Neural cell (in vitro differentiated cells): ENCODE measurements at regions not wholly inside any gene's neighbourhood (a gene's known extent, or its start where the extent isn't known, plus 50 kb on each side); places are given as distances from the start of the nearest gene placed in this dataset.

Experiments used
- H2AFZ ChIP-seq: fragments of 200-600, 300-800 bp; sonication (generic), shearing (Covaris generic); 2 replicates; pipeline ENCODE4 v1.6.0; 2014; ENCODE audit warnings: low read depth, mild to moderate bottlenecking, antibody characterized with exemption, low read length, moderate library complexity
- H3F3A ChIP-seq: fragments of 200-600 bp; shearing (Covaris generic); 2 replicates; pipeline ENCODE4 v1.6.1; 2016; ENCODE audit warnings: mild to moderate bottlenecking, moderate library complexity, mixed read lengths, antibody characterized with exemption, low read length; ENCODE audit not compliant: insufficient read depth, poor library complexity, severe bottlenecking
- H3K27ac ChIP-seq: fragments of 200-600, 300-800 bp; sonication (generic), shearing (Covaris generic); 2 replicates; pipeline ENCODE4 v1.5.1; 2014; ENCODE audit warnings: mild to moderate bottlenecking, low read length, moderate library complexity
- H3K27me3 ChIP-seq: fragments of 300-800, 200-600 bp; sonication (generic), shearing (Covaris generic); 2 replicates; pipeline ENCODE4 v1.6.0; 2014; ENCODE audit warnings: mild to moderate bottlenecking, low read depth, low read length, moderate library complexity; ENCODE audit not compliant: insufficient read depth
- H3K36me3 ChIP-seq: fragments of 300-800, 200-600 bp; sonication (generic), shearing (Covaris generic); 2 replicates; pipeline ENCODE4 v1.5.1; 2014; ENCODE audit warnings: mild to moderate bottlenecking, antibody characterized with exemption, low read length, moderate library complexity; ENCODE audit not compliant: insufficient read depth
- H3K4me2 ChIP-seq: fragments of 300-800, 200-600 bp; sonication (generic), shearing (Covaris generic); 2 replicates; pipeline ENCODE4 v1.6.0; 2014; ENCODE audit warnings: mild to moderate bottlenecking, low read length
- H3K4me3 ChIP-seq: fragments of 300-800, 200-600 bp; sonication (generic), shearing (Covaris generic); 2 replicates; pipeline ENCODE4 v1.5.1; 2014; ENCODE audit warnings: mild to moderate bottlenecking, low read length, moderate library complexity
- H3K79me2 ChIP-seq: fragments of 200-600 bp; shearing (Covaris generic); replicated peaks from 2 replicates; pipeline ENCODE4 v1.6.0; 2014; ENCODE audit warnings: mild to moderate bottlenecking, low read length, moderate library complexity; ENCODE audit not compliant: insufficient read depth
- H3K9ac ChIP-seq: fragments of 300-800, 200-600 bp; sonication (generic), shearing (Covaris generic); 2 replicates; pipeline ENCODE4 v1.6.1; 2016; ENCODE audit warnings: mild to moderate bottlenecking, low read length, mixed read lengths
- H3K9me2 ChIP-seq: fragments of 200-600 bp; shearing (Covaris generic); 2 replicates; pipeline ENCODE4 v1.6.1; 2016; ENCODE audit warnings: mild to moderate bottlenecking, low read length, mixed read lengths; ENCODE audit not compliant: insufficient read depth
- H3K9me3 ChIP-seq: fragments of 200-600, 300-800 bp; sonication (generic), shearing (Covaris generic); 2 replicates; pipeline ENCODE4 v1.6.1; 2016; ENCODE audit warnings: mild to moderate bottlenecking, mixed run types, low read length, moderate library complexity, mixed read lengths
- H4K20me1 ChIP-seq: fragments of 200-600 bp; shearing (Covaris generic); 2 replicates; pipeline ENCODE4 v1.6.1; 2016; ENCODE audit warnings: mild to moderate bottlenecking, mixed run types; ENCODE audit not compliant: insufficient read depth
- CTCF ChIP-seq: fragments of 450-650 bp; IDR thresholded peaks from 2 replicates; pipeline ENCODE4 v1.5.1; 2014; ENCODE audit warnings: antibody characterized with exemption, mild to moderate bottlenecking, moderate library complexity; ENCODE audit not compliant: poor library complexity, severe bottlenecking
- EP300 ChIP-seq: fragments of 450-650 bp; conservative IDR thresholded peaks from 2 replicates; pipeline ENCODE4 v1.6.1; 2014; ENCODE audit warnings: antibody characterized with exemption, mild to moderate bottlenecking, moderate library complexity; ENCODE audit not compliant: poor library complexity, severe bottlenecking
- EZH2 ChIP-seq: fragments of 200-600, 300-800 bp; shearing (Covaris generic), sonication (generic); IDR thresholded peaks from 2 replicates; pipeline ENCODE4 v1.6.1; 2014; ENCODE audit warnings: antibody characterized with exemption, low read length, borderline replicate concordance, mild to moderate bottlenecking; ENCODE audit not compliant: insufficient read depth, poor library complexity, severe bottlenecking
- MXI1 ChIP-seq: fragments of 450-650 bp; conservative IDR thresholded peaks from 2 replicates; pipeline ENCODE4 v1.6.1; 2014; ENCODE audit warnings: antibody characterized with exemption, mild to moderate bottlenecking; ENCODE audit not compliant: poor library complexity, severe bottlenecking
- POLR2AphosphoS5 ChIP-seq: IDR thresholded peaks from 2 replicates; pipeline ENCODE4 v1.6.1; 2012
- RAD21 ChIP-seq: fragments of 450-650 bp; conservative IDR thresholded peaks from 2 replicates; pipeline ENCODE4 v1.6.1; 2014; ENCODE audit warnings: antibody characterized with exemption, mild to moderate bottlenecking, moderate library complexity
- REST ChIP-seq: IDR thresholded peaks from 2 replicates; pipeline ENCODE4 v1.6.1; 2012; ENCODE audit warnings: borderline replicate concordance
- SMC3 ChIP-seq: fragments of 450-650 bp; conservative IDR thresholded peaks from 2 replicates; pipeline ENCODE4 v1.6.1; 2014; ENCODE audit warnings: antibody characterized with exemption, mild to moderate bottlenecking, moderate library complexity; ENCODE audit not compliant: poor library complexity
- TAF1 ChIP-seq: IDR thresholded peaks from 2 replicates; pipeline ENCODE4 v1.6.1; 2012; ENCODE audit warnings: low read depth

- Histone ChIP-seq H3K4me2 (no peak overlapping the region), H3F3A (no peaks in the 10 kb centered on the region)
Measured at GRCh38 chr1:54477153-54477561, 70.9 kb upstream of the ACOT11 start.

GRCh38 chr1:54476530-54477109 is 70.4 kb upstream of the SSBP3 start:
- H3K79me2 ChIP-seq, result no peaks in the 10 kb centered on the region
- no peaks in the 10 kb centered on the region for H3K36me3 ChIP-seq
- H3K27ac ChIP-seq, result peak overlapping the region; percentile 18
- H3K4me3 ChIP-seq, result peak overlapping the region; percentile 25
- no peaks in the 10 kb centered on the region for H3K9me2 ChIP-seq
- no peaks in the 10 kb centered on the region for H3K27me3 ChIP-seq
- no peaks in the 10 kb centered on the region for H3K9me3 ChIP-seq
- H4K20me1 ChIP-seq, result no peaks in the 10 kb centered on the region
- peak overlapping the region; percentile 27 for H3K4me2 ChIP-seq
- TF ChIP-seq EZH2, result no peak
- peak; percentile 1 for TF ChIP-seq RAD21
- H3F3A ChIP-seq, result no peaks in the 10 kb centered on the region
- H2AFZ ChIP-seq, result peak overlapping the region; percentile 58
- peak overlapping the region; percentile 44 for H3K9ac ChIP-seq

More at GRCh38 chr1:54477153-54477561, 70.9 kb upstream of the ACOT11 start:
- TF ChIP-seq MXI1 (no peak), TAF1 (no peak), POLR2AphosphoS5 (no peak), RAD21 (no peak)
- Histone ChIP-seq H3K27ac (no peak overlapping the region), H3K9me3 (no peaks in the 10 kb centered on the region), H3K79me2 (no peaks in the 10 kb centered on the region), H3K9ac (no peak overlapping the region), H3K36me3 (no peaks in the 10 kb centered on the region), H4K20me1 (no peaks in the 10 kb centered on the region), H3K4me3 (no peak overlapping the region), H3K27me3 (no peaks in the 10 kb centered on the region), H3K9me2 (no peaks in the 10 kb centered on the region), H2AFZ (no peak overlapping the region)

- Histone ChIP-seq H2AFZ (peak overlapping the region; percentile 58), H4K20me1 (no peaks in the 10 kb centered on the region), H3K27ac (peak overlapping the region; percentile 44), H3K27me3 (no peaks in the 10 kb centered on the region), H3K4me3 (peak overlapping the region; percentile 25), H3F3A (no peaks in the 10 kb centered on the region), H3K9me2 (no peaks in the 10 kb centered on the region), H3K9ac (peak overlapping the region; percentile 44), H3K79me2 (no peaks in the 10 kb centered on the region), H3K4me2 (peak overlapping the region; percentile 48), H3K9me3 (no peaks in the 10 kb centered on the region), H3K36me3 (no peaks in the 10 kb centered on the region)
- peak; percentile 32 for TF ChIP-seq MXI1
- TF ChIP-seq CTCF, result no peak
- no peak for TF ChIP-seq REST
- TF ChIP-seq RAD21, result peak; percentile 7
- TF ChIP-seq EP300, result peak; percentile 25
- peak; percentile 14 for TF ChIP-seq SMC3
Measured at GRCh38 chr1:54475946-54476516, 69.8 kb upstream of the SSBP3 start.
